GM20000 (cell line): ENCODE measurements at regions not wholly inside any gene's neighbourhood (a gene's known extent, or its start where the extent isn't known, plus 50 kb on each side); places are given as distances from the start of the nearest gene placed in this dataset.
"Not testable (repeated sequence)": the region's sequence is repeated elsewhere in the genome, so short reads cannot be mapped to it uniquely, and the experiment has no call there.

ENCODE experiments used
- DNase-seq: peaks from one replicate; pipeline ENCODE4 v3.0.0; 2012; ENCODE audit warnings: low spot score
- TF ChIP-seq, protein P1 (sequence below): IDR thresholded peaks from 2 replicates; pipeline ENCODE4 v1.5.1; 2012; ENCODE audit warnings: mild to moderate bottlenecking, control low read depth; ENCODE audit errors: extremely low read depth, missing control alignments

DNA sequence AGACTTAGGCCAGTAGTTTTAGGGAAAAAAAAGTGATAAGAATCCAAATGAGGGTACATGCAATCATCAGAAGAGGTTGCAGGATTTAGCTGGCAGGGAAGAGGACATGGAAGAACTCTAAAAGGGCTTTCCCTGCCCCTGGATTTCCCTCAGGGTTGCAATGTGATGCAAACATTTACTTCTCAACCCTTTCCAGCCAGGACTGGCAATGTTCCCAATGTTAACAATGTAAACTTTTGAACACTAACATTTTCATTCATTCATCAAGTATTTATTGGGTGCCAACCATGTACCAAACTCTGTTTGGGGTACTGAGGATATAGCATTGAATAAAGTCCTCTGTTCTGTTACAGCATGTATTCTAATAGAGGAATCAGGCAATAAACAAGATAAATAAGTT is 349.4 kb upstream of the LRRC3B start:
- DNase-seq: no peak
- TF ChIP-seq, protein P1, sequence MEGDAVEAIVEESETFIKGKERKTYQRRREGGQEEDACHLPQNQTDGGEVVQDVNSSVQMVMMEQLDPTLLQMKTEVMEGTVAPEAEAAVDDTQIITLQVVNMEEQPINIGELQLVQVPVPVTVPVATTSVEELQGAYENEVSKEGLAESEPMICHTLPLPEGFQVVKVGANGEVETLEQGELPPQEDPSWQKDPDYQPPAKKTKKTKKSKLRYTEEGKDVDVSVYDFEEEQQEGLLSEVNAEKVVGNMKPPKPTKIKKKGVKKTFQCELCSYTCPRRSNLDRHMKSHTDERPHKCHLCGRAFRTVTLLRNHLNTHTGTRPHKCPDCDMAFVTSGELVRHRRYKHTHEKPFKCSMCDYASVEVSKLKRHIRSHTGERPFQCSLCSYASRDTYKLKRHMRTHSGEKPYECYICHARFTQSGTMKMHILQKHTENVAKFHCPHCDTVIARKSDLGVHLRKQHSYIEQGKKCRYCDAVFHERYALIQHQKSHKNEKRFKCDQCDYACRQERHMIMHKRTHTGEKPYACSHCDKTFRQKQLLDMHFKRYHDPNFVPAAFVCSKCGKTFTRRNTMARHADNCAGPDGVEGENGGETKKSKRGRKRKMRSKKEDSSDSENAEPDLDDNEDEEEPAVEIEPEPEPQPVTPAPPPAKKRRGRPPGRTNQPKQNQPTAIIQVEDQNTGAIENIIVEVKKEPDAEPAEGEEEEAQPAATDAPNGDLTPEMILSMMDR: no peak

GRCh38 chr3:26279091-26279490 is 343.5 kb upstream of the LRRC3B start:
- TF ChIP-seq, protein P1: no peak
- no peak for DNase-seq

DNA sequence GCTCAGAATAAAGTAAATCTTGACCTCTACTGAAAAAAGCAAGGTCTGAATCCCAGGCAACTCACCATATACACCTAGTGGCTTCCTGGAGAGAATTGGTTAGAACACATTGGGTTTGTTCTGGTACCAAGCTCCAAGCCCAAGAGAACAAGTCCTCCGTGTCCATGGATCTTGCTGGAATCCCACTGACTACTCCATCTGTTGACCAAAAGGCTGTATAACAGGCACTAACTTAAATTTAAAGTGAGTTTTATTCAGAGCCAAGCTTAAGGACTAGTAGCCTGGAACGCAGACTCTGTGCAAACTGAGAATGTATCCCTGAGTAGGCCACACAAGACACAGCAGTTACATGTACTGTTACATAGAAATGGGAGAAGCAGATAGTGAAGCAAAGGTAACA is 342.1 kb upstream of the LRRC3B start:
- TF ChIP-seq, protein P1: no peak
- no peak for DNase-seq

GRCh38 chr3:26281284-26281985 is 341.1 kb upstream of the LRRC3B start:
- TF ChIP-seq, protein P1: no peak

DNA sequence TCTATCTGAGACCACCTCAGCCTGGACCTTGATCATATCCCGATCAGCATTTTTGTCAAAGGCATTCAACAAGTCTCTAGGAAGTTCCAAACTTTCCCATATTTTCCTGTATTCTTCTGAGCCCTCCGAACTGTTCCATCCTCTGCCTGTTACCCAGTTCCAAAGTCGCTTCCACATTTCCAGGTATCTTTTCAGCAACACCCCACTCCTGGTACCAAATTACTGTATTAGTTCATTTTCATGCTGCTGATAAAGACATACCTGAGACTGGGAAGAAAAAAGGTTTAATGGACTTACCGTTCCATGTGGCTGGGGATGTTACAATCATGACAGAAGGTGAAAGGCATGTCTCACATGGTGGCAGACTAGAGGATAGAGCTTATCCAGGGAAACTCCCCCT is 338.1 kb upstream of the LRRC3B start:
- DNase-seq: not testable (repeated sequence)

More at GRCh38 chr3:26281284-26281985, 341.1 kb upstream of the LRRC3B start:
- DNase-seq: no peak

DNA sequence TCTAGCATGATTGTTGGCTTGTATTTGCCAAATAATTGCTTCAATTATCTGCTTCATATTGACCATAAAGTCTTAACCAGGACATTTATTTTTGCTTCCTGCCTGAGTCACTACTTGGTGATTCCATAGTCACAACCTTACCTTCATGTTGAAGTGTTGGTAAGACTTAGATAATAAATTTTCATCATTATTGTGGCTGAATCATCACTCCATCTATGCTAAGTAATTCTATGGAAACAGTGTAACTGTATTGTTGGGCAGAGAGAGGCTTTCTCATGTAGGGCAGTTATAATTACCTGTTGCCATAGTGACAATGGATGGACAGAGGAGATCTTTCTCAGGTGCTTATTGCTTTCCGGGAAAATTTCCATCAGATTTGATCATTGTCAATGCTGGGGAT is 330.7 kb upstream of the LRRC3B start:
- TF ChIP-seq, protein P1: no peak
- no peak for DNase-seq

- TF ChIP-seq, protein P1: no peak
Measured at GRCh38 chr3:26292780-26293179, 329.8 kb upstream of the LRRC3B start.

GRCh38 chr3:26293329-26293844 is 329.2 kb upstream of the LRRC3B start:
- DNase-seq: no peak
- TF ChIP-seq, protein P1: no peak

More at GRCh38 chr3:26292780-26293179, 329.8 kb upstream of the LRRC3B start:
- no peak for DNase-seq
